ENCODE measurements at regions not wholly inside any gene's neighbourhood (a gene's known extent, or its start where the extent isn't known, plus 50 kb on each side); places are given as distances from the start of the nearest gene placed in this dataset.

- Histone ChIP-seq H3K27ac (replicated peaks in 1 of 4) (no peak overlapping the region), H3K36me3 (no peaks in the 10 kb centered on the region), H3K4me3 (no peak overlapping the region), H3K4me1 (peaks cover 0 to 9% (median 9%) of the 10 kb centered on the region in 4 donors), H3K27me3 (no peaks in the 10 kb centered on the region), H3K9me3 (peaks cover 0 to 12% (median 9%) of the 10 kb centered on the region in 4 donors)
- DNase-seq (ENCODE audit: extremely low spot score) = no peak
- TF ChIP-seq POLR2AphosphoS5 (IDR thresholded peaks at IDR 0.05) (no peak), CTCF (IDR thresholded peaks at IDR 0.05) (no peak), POLR2A (IDR thresholded peaks at IDR 0.05; ENCODE audit: low read depth) (no peak), EP300 (IDR thresholded peaks at IDR 0.05) (no peak)
- WGBS = 84% methylated on average over 1 of the region's 1 CpG
- intact Hi-C loops (cut with DNase I) = no loop called here
Measured at GRCh38 chr13:33459702-33460101, 174.1 kb upstream of the STARD13 start.

GRCh38 chr13:33462109-33462508 lies 176.6 kb upstream of the STARD13 start:
- no peaks in the 10 kb centered on the region for H3K36me3 ChIP-seq
- H3K4me3 ChIP-seq = no peak overlapping the region
- no peaks in the 10 kb centered on the region for H3K27me3 ChIP-seq
- H3K9me3 ChIP-seq = peaks cover 0 to 12% (median 6%) of the 10 kb centered on the region in 4 donors
- no peak overlapping the region for H3K27ac ChIP-seq (replicated peaks in 1 of 4)
- TF ChIP-seq CTCF (IDR thresholded peaks at IDR 0.05) (no peak), POLR2A (IDR thresholded peaks at IDR 0.05; ENCODE audit: low read depth) (no peak), POLR2AphosphoS5 (IDR thresholded peaks at IDR 0.05) (no peak), EP300 (IDR thresholded peaks at IDR 0.05) (no peak)
- intact Hi-C loops (cut with DNase I) = no loop called here
- H3K4me1 ChIP-seq = no peaks in the 10 kb centered on the region
- WGBS = 82% methylated on average over 4 of the region's 4 CpGs
- DNase-seq (ENCODE audit: extremely low spot score) = no peak

- Histone ChIP-seq H3K36me3 (no peaks in the 10 kb centered on the region), H3K4me1 (no peaks in the 10 kb centered on the region), H3K9me3 (peaks cover 0 to 10% (median 6%) of the 10 kb centered on the region in 4 donors), H3K27me3 (no peaks in the 10 kb centered on the region), H3K27ac (replicated peaks in 1 of 4) (no peak overlapping the region), H3K4me3 (no peak overlapping the region)
- TF ChIP-seq EP300 (IDR thresholded peaks at IDR 0.05) (no peak), POLR2AphosphoS5 (IDR thresholded peaks at IDR 0.05) (no peak), CTCF (IDR thresholded peaks at IDR 0.05) (no peak), POLR2A (IDR thresholded peaks at IDR 0.05; ENCODE audit: low read depth) (no peak)
- intact Hi-C loops (cut with DNase I) = no loop called here
- no peak for DNase-seq (ENCODE audit: extremely low spot score)
- WGBS = 94% methylated on average over 2 of the region's 2 CpGs
Measured at GRCh38 chr13:33464345-33464744, 178.8 kb upstream of the STARD13 start.

GRCh38 chr13:33466262-33466661 lies 180.7 kb upstream of the STARD13 start:
- TF ChIP-seq CTCF (IDR thresholded peaks at IDR 0.05) (no peak), POLR2A (IDR thresholded peaks at IDR 0.05; ENCODE audit: low read depth) (no peak), POLR2AphosphoS5 (IDR thresholded peaks at IDR 0.05) (no peak), EP300 (IDR thresholded peaks at IDR 0.05) (no peak)
- Histone ChIP-seq H3K27me3 (no peaks in the 10 kb centered on the region), H3K9me3 (no peaks in the 10 kb centered on the region), H3K4me3 (no peak overlapping the region), H3K27ac (replicated peaks in 1 of 4) (no peak overlapping the region), H3K4me1 (no peaks in the 10 kb centered on the region), H3K36me3 (no peaks in the 10 kb centered on the region)
- intact Hi-C loops (cut with DNase I) = no loop called here
- DNase-seq (ENCODE audit: extremely low spot score) = no peak
- 95% methylated on average over 2 of the region's 2 CpGs for WGBS

- no peak for DNase-seq (ENCODE audit: extremely low spot score)
- Histone ChIP-seq H3K27me3 (no peaks in the 10 kb centered on the region), H3K4me1 (no peaks in the 10 kb centered on the region), H3K4me3 (no peak overlapping the region), H3K36me3 (no peaks in the 10 kb centered on the region), H3K9me3 (no peaks in the 10 kb centered on the region), H3K27ac (replicated peaks in 1 of 4) (no peak overlapping the region)
- intact Hi-C loops (cut with DNase I) = no loop called here
- TF ChIP-seq CTCF (IDR thresholded peaks at IDR 0.05) (no peak), EP300 (IDR thresholded peaks at IDR 0.05) (no peak), POLR2AphosphoS5 (IDR thresholded peaks at IDR 0.05) (no peak), POLR2A (IDR thresholded peaks at IDR 0.05; ENCODE audit: low read depth) (no peak)
- 96% methylated on average over 3 of the region's 3 CpGs for WGBS
Measured at GRCh38 chr13:33467556-33467955, 182.0 kb upstream of the STARD13 start.

Measured in esophagus muscularis mucosa (tissue), 4 donors.